RWPE1 (cell line): ENCODE measurements at regions not wholly inside any gene's neighbourhood (a gene's known extent, or its start where the extent isn't known, plus 50 kb on each side); places are given as distances from the start of the nearest gene placed in this dataset.

Experiments used
- CTCF ChIA-PET: fragments of 350-600 bp; sonication (Branson Sonifier 250); formaldehyde crosslinking; extraction: SDS; loops from one replicate; lab custom pipeline; 2021; lab: Yijun Ruan, JAX
- POLR2A ChIA-PET: fragments of 400-600 bp; formaldehyde crosslinking; extraction: SDS; loops from one replicate; lab custom pipeline; 2020; ENCODE audit warnings: antibody characterized with exemption; ENCODE audit not compliant: low non-redundant PET; lab: Yijun Ruan, JAX
- DNase-seq: peaks from one replicate; pipeline ENCODE4 v3.0.0; 2012; ENCODE audit warnings: low spot score
- H3K27ac ChIP-seq: fragments of 450-650 bp; 2 replicates; pipeline ENCODE4 v1.5.1; 2017
- TF ChIP-seq, protein P1 (sequence below): fragments of 450-650 bp; conservative IDR thresholded peaks from 2 replicates; pipeline ENCODE4 v1.5.1; 2017; ENCODE audit warnings: low read depth, mild to moderate bottlenecking

- no peak overlapping the region for H3K27ac ChIP-seq
- ChIA-PET POLR2A (no interaction called here), CTCF (no interaction called here)
- no peak for DNase-seq
- TF ChIP-seq, protein P1, sequence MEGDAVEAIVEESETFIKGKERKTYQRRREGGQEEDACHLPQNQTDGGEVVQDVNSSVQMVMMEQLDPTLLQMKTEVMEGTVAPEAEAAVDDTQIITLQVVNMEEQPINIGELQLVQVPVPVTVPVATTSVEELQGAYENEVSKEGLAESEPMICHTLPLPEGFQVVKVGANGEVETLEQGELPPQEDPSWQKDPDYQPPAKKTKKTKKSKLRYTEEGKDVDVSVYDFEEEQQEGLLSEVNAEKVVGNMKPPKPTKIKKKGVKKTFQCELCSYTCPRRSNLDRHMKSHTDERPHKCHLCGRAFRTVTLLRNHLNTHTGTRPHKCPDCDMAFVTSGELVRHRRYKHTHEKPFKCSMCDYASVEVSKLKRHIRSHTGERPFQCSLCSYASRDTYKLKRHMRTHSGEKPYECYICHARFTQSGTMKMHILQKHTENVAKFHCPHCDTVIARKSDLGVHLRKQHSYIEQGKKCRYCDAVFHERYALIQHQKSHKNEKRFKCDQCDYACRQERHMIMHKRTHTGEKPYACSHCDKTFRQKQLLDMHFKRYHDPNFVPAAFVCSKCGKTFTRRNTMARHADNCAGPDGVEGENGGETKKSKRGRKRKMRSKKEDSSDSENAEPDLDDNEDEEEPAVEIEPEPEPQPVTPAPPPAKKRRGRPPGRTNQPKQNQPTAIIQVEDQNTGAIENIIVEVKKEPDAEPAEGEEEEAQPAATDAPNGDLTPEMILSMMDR: no peak
Observed at GRCh38 chr2:204223046-204223445, 286.5 kb downstream of the ICOS start.

DNA sequence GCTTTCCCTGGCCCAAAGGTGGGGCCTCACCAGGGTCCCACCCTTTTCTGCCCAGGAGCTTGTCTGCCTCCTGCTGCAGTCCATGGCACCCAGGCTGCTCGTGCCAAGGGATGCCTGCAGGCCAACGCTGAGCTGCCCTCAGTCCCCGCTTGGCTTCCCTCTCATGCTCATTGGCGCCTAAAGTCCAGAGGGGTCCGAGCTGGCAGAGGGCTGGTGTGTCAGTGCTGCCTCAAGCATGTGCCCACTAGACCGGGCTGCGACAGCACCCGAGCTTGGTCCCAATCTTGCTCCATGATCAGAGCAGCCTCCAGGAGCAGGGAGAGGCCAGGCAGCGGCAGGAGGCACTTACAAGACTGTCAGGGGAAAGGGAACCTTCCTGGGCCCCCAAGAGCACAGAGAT lies 287.0 kb downstream of the ICOS start:
- H3K27ac ChIP-seq: no peak overlapping the region
- TF ChIP-seq, protein P1: no peak
- DNase-seq: no peak
- ChIA-PET POLR2A (no interaction called here), CTCF (no interaction called here)

- ChIA-PET POLR2A (no interaction called here), CTCF (no interaction called here)
- TF ChIP-seq, protein P1: no peak
- H3K27ac ChIP-seq: no peak overlapping the region
- no peak for DNase-seq
Observed at GRCh38 chr2:204225671-204226073, 289.1 kb downstream of the ICOS start.

DNA sequence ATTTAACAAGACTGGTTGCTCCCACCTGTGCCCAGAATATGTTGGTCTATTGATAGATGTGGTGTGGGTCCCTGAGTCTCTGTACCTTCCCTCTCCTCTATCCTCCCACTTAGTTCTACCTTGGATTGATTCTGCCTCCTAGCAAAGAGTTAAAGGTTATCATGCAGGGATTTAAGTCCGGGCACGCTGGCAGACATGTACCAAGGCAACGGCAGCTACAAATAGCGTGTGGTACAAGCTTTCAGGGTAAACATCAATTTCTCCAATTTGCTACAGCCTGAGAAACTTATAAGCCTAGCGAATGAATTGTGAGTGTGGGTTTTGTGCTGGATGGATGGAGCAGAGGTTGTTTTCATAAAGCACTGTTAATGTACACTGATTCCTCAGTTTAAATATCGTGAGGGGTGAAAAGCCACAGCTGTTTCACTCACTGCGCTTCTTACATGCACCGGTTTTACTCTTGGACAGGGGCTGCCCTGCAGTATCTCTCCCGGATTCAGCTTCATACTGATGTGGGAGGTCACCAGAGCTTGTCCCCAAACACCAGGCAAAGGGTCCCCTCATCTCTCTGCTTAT lies 289.8 kb downstream of the ICOS start:
- ChIA-PET CTCF (no interaction called here), POLR2A (no interaction called here)
- DNase-seq: no peak
- no peak overlapping the region for H3K27ac ChIP-seq
- TF ChIP-seq, protein P1: no peak

DNA sequence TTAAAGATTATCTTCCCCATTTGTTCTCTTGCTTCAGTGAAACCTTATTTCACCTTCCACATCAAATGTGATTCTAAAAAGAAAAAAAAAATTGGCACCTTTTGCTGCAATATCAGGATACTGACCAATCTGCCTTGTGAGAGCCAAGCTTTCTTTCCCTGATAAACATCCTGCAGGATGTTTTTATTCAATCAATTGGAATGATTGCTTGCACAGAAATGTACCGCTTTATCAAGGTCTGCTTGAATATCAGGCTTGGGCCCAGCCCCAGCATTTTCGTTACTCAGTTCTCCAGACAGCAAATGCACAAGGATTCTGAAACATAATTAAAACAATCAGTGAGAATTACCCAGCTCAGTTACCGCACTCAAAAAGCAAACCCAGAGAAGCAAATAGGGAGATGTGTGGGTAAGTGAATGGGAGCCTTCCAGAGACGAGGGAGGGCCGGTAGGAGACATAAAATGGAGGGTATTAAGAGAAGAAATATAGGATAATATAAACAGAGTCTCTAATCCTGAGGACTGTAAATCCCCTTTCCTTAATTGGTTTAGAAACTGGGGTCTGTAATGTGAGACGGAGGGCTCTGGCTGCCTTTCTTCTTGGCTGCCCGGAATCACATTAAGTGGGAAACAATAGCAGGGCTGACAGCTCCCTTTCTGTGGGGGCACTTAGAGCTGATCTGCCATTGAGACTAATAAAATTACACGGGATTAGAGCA lies 291.8 kb downstream of the ICOS start:
- POLR2A ChIA-PET: interaction anchor here (0.6 kb wide), 1 partner anchor 1223 kb away, joined by 3 read pairs; no protein-coding TSS in a partner anchor
- TF ChIP-seq, protein P1: no peak
- no peak overlapping the region for H3K27ac ChIP-seq
- CTCF ChIA-PET: interaction anchor here (0.9 kb wide), 1 partner anchor 614 kb away, joined by 3 read pairs; no protein-coding TSS in a partner anchor
- no peak for DNase-seq

- TF ChIP-seq, protein P1: no peak
- no peak for DNase-seq
- no peak overlapping the region for H3K27ac ChIP-seq
- ChIA-PET POLR2A (no interaction called here), CTCF (no interaction called here)
Observed at GRCh38 chr2:204234248-204234647, 297.7 kb downstream of the ICOS start.
